A673 (cell line): ENCODE measurements at regions not wholly inside any gene's neighbourhood (a gene's known extent, or its start where the extent isn't known, plus 50 kb on each side); places are given as distances from the start of the nearest gene placed in this dataset.
"Not testable (repeated sequence)": the region's sequence is repeated elsewhere in the genome, so short reads cannot be mapped to it uniquely, and the experiment has no call there.

Experiments
- BruUV-seq: library from RNA; stranded (reverse); fragments of 400-500 nt; replicated peaks from 2 replicates; lab custom pipeline; 2021; lab: Mats Ljungman, UMichigan
- CTCF ChIA-PET: fragments of 300-600 bp; sonication (Branson Sonifier 250); formaldehyde crosslinking; loops from one replicate; lab custom pipeline; 2022; ENCODE audit warnings: antibody characterized with exemption; lab: Charles Lee
- POLR2A ChIA-PET: fragments of 300-600 bp; sonication (Branson Sonifier 250); formaldehyde crosslinking; loops from one replicate; lab custom pipeline; 2022; ENCODE audit warnings: antibody characterized with exemption; ENCODE audit not compliant: low non-redundant PET; lab: Charles Lee
- DNase-seq: peaks from one replicate; pipeline ENCODE4 v3.0.0-alpha.2; 2015; ENCODE audit warnings: low spot score
- H3K27ac ChIP-seq: fragments of 200-600 bp; sonication (generic); 2 replicates; pipeline ENCODE4 v1.5.1; 2016; ENCODE audit warnings: mixed run types, low read depth, mild to moderate bottlenecking, mixed read lengths, antibody characterized with exemption, low read length; ENCODE audit not compliant: poor library complexity, severe bottlenecking
- H3K27me3 ChIP-seq: fragments of 200-600 bp; sonication (generic); replicated peaks from 2 replicates; pipeline ENCODE4 v1.6.1; 2017; ENCODE audit warnings: mixed run types, low read depth, mild to moderate bottlenecking, mixed read lengths, antibody characterized with exemption, low read length; ENCODE audit not compliant: insufficient read depth, poor library complexity
- H3K36me3 ChIP-seq: fragments of 200-600 bp; sonication (generic); 2 replicates; pipeline ENCODE4 v1.6.1; 2016; ENCODE audit warnings: mixed run types, mild to moderate bottlenecking, mixed read lengths, antibody characterized with exemption, low read length; ENCODE audit not compliant: insufficient read depth, poor library complexity, severe bottlenecking
- H3K4me1 ChIP-seq: fragments of 200-600 bp; sonication (generic); 2 replicates; pipeline ENCODE4 v1.6.1; 2017; ENCODE audit warnings: mixed run types, mild to moderate bottlenecking, mixed read lengths, antibody characterized with exemption, low read length; ENCODE audit not compliant: insufficient read depth, poor library complexity, severe bottlenecking
- H3K4me3 ChIP-seq: fragments of 200-600 bp; sonication (generic); 2 replicates; pipeline ENCODE4 v1.5.1; 2016; ENCODE audit warnings: low read depth, mixed run types, mild to moderate bottlenecking, mixed read lengths, low read length; ENCODE audit not compliant: poor library complexity, severe bottlenecking
- H3K9me3 ChIP-seq: fragments of 200-600 bp; sonication (generic); 2 replicates; pipeline ENCODE4 v1.6.1; 2016; ENCODE audit warnings: mixed run types, low read depth, mild to moderate bottlenecking, mixed read lengths, antibody characterized with exemption, low read length; ENCODE audit not compliant: poor library complexity, severe bottlenecking
- EZH2 ChIP-seq: fragments of 200-600 bp; sonication (generic); IDR thresholded peaks from 2 replicates; pipeline ENCODE4 v1.6.1; 2017; ENCODE audit warnings: borderline replicate concordance, low read depth, mild to moderate bottlenecking, mixed read lengths, antibody characterized with exemption, low read length; ENCODE audit not compliant: poor library complexity, severe bottlenecking
- intact Hi-C: fragments of 100-400 bp; cut with micrococcal nuclease; formaldehyde crosslinking; loops from one replicate; pipeline ENCODE4 v1.10.0; 2022; ENCODE audit not compliant: unreplicated experiment
- TF ChIP-seq, protein P1 (sequence below): fragments of 300-800, 200-600 bp; sonication (generic); conservative IDR thresholded peaks from 2 replicates; pipeline ENCODE4 v1.5.1; 2017; ENCODE audit warnings: low read depth, mild to moderate bottlenecking, antibody characterized with exemption, low read length, moderate library complexity, mixed read lengths

- CTCF ChIA-PET = no interaction called here
- POLR2A ChIA-PET = no interaction called here
- intact Hi-C loops = no loop called here
- Histone ChIP-seq H3K4me3 (no peak overlapping the region), H3K27ac (no peak overlapping the region), H3K36me3 (no peaks in the 10 kb centered on the region), H3K9me3 (no peaks in the 10 kb centered on the region), H3K27me3 (peaks cover 7% of the 10 kb centered on the region), H3K4me1 (no peaks in the 10 kb centered on the region)
- peak; percentile 60 for DNase-seq
- TF ChIP-seq, protein P1, sequence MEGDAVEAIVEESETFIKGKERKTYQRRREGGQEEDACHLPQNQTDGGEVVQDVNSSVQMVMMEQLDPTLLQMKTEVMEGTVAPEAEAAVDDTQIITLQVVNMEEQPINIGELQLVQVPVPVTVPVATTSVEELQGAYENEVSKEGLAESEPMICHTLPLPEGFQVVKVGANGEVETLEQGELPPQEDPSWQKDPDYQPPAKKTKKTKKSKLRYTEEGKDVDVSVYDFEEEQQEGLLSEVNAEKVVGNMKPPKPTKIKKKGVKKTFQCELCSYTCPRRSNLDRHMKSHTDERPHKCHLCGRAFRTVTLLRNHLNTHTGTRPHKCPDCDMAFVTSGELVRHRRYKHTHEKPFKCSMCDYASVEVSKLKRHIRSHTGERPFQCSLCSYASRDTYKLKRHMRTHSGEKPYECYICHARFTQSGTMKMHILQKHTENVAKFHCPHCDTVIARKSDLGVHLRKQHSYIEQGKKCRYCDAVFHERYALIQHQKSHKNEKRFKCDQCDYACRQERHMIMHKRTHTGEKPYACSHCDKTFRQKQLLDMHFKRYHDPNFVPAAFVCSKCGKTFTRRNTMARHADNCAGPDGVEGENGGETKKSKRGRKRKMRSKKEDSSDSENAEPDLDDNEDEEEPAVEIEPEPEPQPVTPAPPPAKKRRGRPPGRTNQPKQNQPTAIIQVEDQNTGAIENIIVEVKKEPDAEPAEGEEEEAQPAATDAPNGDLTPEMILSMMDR = no peak
- TF ChIP-seq EZH2 = no peak
- BruUV-seq = no TSS peak
These were observed 256.3 kb downstream of the SMARCA2 start for GRCh38 chr9:2271426-2271825.

DNA sequence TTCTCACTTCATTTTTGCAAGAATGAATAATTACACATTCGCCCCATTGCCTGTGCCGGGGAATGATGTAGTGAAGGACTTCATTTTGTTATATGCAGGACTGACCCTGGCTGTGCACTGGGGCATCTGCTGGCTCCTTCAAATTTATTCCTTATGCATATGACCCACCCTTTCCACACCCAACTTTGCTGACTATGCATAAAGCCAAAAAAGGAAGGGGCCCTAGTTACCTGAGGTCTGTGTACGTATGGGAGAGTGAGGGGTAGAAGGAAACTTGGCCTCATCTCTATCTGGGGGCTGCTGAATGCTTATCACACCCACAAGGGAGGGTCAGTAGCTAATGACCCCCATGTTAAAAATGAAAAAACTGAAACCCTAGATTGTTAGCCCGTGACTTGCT, 259.6 kb downstream of the SMARCA2 start:
- POLR2A ChIA-PET = no interaction called here
- DNase-seq = no peak
- no peak overlapping the region for H3K4me3 ChIP-seq
- no TSS peak for BruUV-seq
- no peaks in the 10 kb centered on the region for H3K9me3 ChIP-seq
- peaks cover 7% of the 10 kb centered on the region for H3K27me3 ChIP-seq
- intact Hi-C loops = no loop called here
- H3K4me1 ChIP-seq = no peaks in the 10 kb centered on the region
- H3K36me3 ChIP-seq = no peaks in the 10 kb centered on the region
- no peak overlapping the region for H3K27ac ChIP-seq
- TF ChIP-seq EZH2 = no peak
- TF ChIP-seq, protein P1 = no peak
- CTCF ChIA-PET = no interaction called here

GRCh38 chr9:2276296-2276695, 261.1 kb downstream of the SMARCA2 start:
- Histone ChIP-seq H3K9me3 (no peaks in the 10 kb centered on the region), H3K27me3 (peaks cover 7% of the 10 kb centered on the region), H3K36me3 (no peaks in the 10 kb centered on the region), H3K27ac (no peak overlapping the region), H3K4me3 (no peak overlapping the region), H3K4me1 (no peaks in the 10 kb centered on the region)
- TF ChIP-seq, protein P1 = no peak
- no peak for TF ChIP-seq EZH2
- no TSS peak for BruUV-seq
- POLR2A ChIA-PET = no interaction called here
- no peak for DNase-seq
- CTCF ChIA-PET = no interaction called here
- intact Hi-C loops = no loop called here

DNA sequence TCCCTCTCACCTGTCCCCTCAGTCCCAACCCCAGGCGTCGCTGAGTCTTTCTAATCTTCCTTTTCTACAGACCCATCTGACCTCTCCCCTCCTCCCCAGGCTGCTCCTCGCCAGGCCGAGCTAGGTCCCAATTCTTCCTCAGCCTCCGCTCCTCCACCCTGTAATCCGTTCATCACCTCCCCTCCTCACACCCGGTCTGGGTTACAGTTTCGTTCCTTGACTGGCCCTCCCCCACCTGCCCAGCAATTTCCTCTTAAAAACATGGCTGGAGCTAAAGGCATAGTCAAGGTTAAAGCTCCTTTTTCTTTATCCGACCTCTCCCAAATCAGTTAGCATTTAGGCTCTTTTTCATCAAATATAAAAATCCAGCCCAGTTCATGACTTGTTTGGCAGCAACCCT, 262.0 kb downstream of the SMARCA2 start:
- BruUV-seq, H3K4me3 ChIP-seq, CTCF ChIA-PET, H3K4me1 ChIP-seq, H3K27ac ChIP-seq, intact Hi-C loops, H3K9me3 ChIP-seq, POLR2A ChIA-PET, H3K27me3 ChIP-seq, DNase-seq, H3K36me3 ChIP-seq: not testable (repeated sequence)

DNA sequence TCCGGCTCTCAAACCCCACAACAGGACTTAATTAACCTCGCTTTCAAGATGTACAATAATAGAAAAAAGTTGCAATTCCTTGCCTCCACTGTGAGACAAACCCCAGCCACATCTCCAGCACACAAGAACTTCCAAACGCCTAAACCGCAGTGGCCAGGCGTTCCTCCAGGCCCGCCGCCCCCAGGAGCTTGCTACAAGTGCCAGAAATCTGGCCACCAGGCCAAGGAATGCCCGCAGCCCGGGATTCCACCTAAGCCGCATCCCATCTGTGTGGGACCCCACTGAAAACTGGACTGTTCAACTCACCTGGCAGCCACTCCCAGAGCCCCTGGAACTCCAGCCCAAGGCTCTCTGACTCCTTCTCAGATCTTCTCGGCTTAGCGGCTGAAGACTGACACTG, 262.5 kb downstream of the SMARCA2 start:
- H3K36me3 ChIP-seq, H3K9me3 ChIP-seq, DNase-seq, BruUV-seq, H3K27ac ChIP-seq, H3K4me3 ChIP-seq, POLR2A ChIA-PET, H3K27me3 ChIP-seq, CTCF ChIA-PET, intact Hi-C loops, H3K4me1 ChIP-seq: not testable (repeated sequence)

- H3K36me3 ChIP-seq, H3K27ac ChIP-seq, DNase-seq, BruUV-seq, H3K4me1 ChIP-seq, H3K4me3 ChIP-seq, intact Hi-C loops, H3K9me3 ChIP-seq, POLR2A ChIA-PET, CTCF ChIA-PET, H3K27me3 ChIP-seq: not testable (repeated sequence)
These were observed 264.0 kb downstream of the SMARCA2 start for GRCh38 chr9:2279138-2279537.
